ENCODE measurements at regions not wholly inside any gene's neighbourhood (a gene's known extent, or its start where the extent isn't known, plus 50 kb on each side); places are given as distances from the start of the nearest gene placed in this dataset.

GRCh38 chr11:80031014-80031600, 590.3 kb upstream of the TENM4 start:
- intact Hi-C loops (cut with DNase I), result no loop called here
- Histone ChIP-seq H3K4me1 (ENCODE audit: control insufficient read depth in 2 of 3, insufficient read depth in 2 of 3, low read depth in 1 of 3, low read length in 3 of 3) (peaks cover 0 to 4% (median 0%) of the 10 kb centered on the region in 3 donors), H3K9me3 (ENCODE audit: control insufficient read depth in 2 of 3, insufficient read depth in 1 of 3, low read length in 3 of 3) (no peaks in the 10 kb centered on the region), H3K27ac (ENCODE audit: low read depth in 2 of 2, low read length in 2 of 2) (peak overlapping the region; percentile 44 to 51), H3K4me3 (ENCODE audit: low read length in 3 of 3) (peak overlapping the region in 2 of 3 donors; percentile 39 to 44), H3K9ac (ENCODE audit: low read length in 3 of 3) (no peak overlapping the region), H3K36me3 (ENCODE audit: control insufficient read depth in 2 of 3, insufficient read depth in 3 of 3, low read length in 3 of 3) (no peaks in the 10 kb centered on the region), H3K27me3 (ENCODE audit: control insufficient read depth, insufficient read depth, low read length) (no peaks in the 10 kb centered on the region)
- no peak for TF ChIP-seq CTCF (IDR thresholded peaks at IDR 0.05; ENCODE audit: borderline replicate concordance, extremely low read depth, insufficient read depth)
- peak; percentile 84 for FAIRE-seq
- peak in 2 of 5 donors; percentile 22 to 45 for DNase-seq

- no peak for TF ChIP-seq CTCF (IDR thresholded peaks at IDR 0.05; ENCODE audit: borderline replicate concordance, extremely low read depth, insufficient read depth)
- DNase-seq (no peak), FAIRE-seq (no peak)
- peaks cover 0 to 3% (median 0%) of the 10 kb centered on the region in 3 donors for H3K9me3 ChIP-seq (ENCODE audit: control insufficient read depth in 2 of 3, insufficient read depth in 1 of 3, low read length in 3 of 3)
- no peaks in the 10 kb centered on the region for H3K27me3 ChIP-seq (ENCODE audit: control insufficient read depth, insufficient read depth, low read length)
- no peaks in the 10 kb centered on the region for H3K36me3 ChIP-seq (ENCODE audit: control insufficient read depth in 2 of 3, insufficient read depth in 3 of 3, low read length in 3 of 3)
- intact Hi-C loops (cut with DNase I), result no loop called here
- peaks cover 0 to 4% (median 0%) of the 10 kb centered on the region in 3 donors for H3K4me1 ChIP-seq (ENCODE audit: control insufficient read depth in 2 of 3, insufficient read depth in 2 of 3, low read depth in 1 of 3, low read length in 3 of 3)
- no peak overlapping the region for H3K9ac ChIP-seq (ENCODE audit: low read length in 3 of 3)
- no peak overlapping the region for H3K4me3 ChIP-seq (ENCODE audit: low read length in 3 of 3)
- H3K27ac ChIP-seq (ENCODE audit: low read depth in 2 of 2, low read length in 2 of 2), result no peak overlapping the region
Measured at GRCh38 chr11:80028998-80029397, 588.2 kb upstream of the TENM4 start.

- peaks cover 0 to 3% (median 0%) of the 10 kb centered on the region in 3 donors for H3K9me3 ChIP-seq (ENCODE audit: control insufficient read depth in 2 of 3, insufficient read depth in 1 of 3, low read length in 3 of 3)
- no peak for FAIRE-seq
- TF ChIP-seq CTCF (IDR thresholded peaks at IDR 0.05; ENCODE audit: borderline replicate concordance, extremely low read depth, insufficient read depth), result no peak
Measured at GRCh38 chr11:80024119-80024518, 583.3 kb upstream of the TENM4 start.

GRCh38 chr11:80023386-80023785, 582.6 kb upstream of the TENM4 start:
- peaks cover 0 to 3% (median 0%) of the 10 kb centered on the region in 3 donors for H3K9me3 ChIP-seq (ENCODE audit: control insufficient read depth in 2 of 3, insufficient read depth in 1 of 3, low read length in 3 of 3)
- H3K4me3 ChIP-seq (ENCODE audit: low read length in 3 of 3), result no peak overlapping the region
- H3K27me3 ChIP-seq (ENCODE audit: control insufficient read depth, insufficient read depth, low read length), result no peaks in the 10 kb centered on the region
- FAIRE-seq (no peak), DNase-seq (no peak)
- H3K9ac ChIP-seq (ENCODE audit: low read length in 3 of 3), result no peak overlapping the region
- H3K36me3 ChIP-seq (ENCODE audit: control insufficient read depth in 2 of 3, insufficient read depth in 3 of 3, low read length in 3 of 3), result no peaks in the 10 kb centered on the region
- no peak for TF ChIP-seq CTCF (IDR thresholded peaks at IDR 0.05; ENCODE audit: borderline replicate concordance, extremely low read depth, insufficient read depth)
- no peak overlapping the region for H3K27ac ChIP-seq (ENCODE audit: low read depth in 2 of 2, low read length in 2 of 2)
- intact Hi-C loops (cut with DNase I), result no loop called here
- no peaks in the 10 kb centered on the region for H3K4me1 ChIP-seq (ENCODE audit: control insufficient read depth in 2 of 3, insufficient read depth in 2 of 3, low read depth in 1 of 3, low read length in 3 of 3)

More at GRCh38 chr11:80024119-80024518, 583.3 kb upstream of the TENM4 start:
- Histone ChIP-seq H3K27ac (ENCODE audit: low read depth in 2 of 2, low read length in 2 of 2) (no peak overlapping the region), H3K4me1 (ENCODE audit: control insufficient read depth in 2 of 3, insufficient read depth in 2 of 3, low read depth in 1 of 3, low read length in 3 of 3) (no peaks in the 10 kb centered on the region), H3K4me3 (ENCODE audit: low read length in 3 of 3) (no peak overlapping the region), H3K9ac (ENCODE audit: low read length in 3 of 3) (no peak overlapping the region), H3K27me3 (ENCODE audit: control insufficient read depth, insufficient read depth, low read length) (no peaks in the 10 kb centered on the region), H3K36me3 (ENCODE audit: control insufficient read depth in 2 of 3, insufficient read depth in 3 of 3, low read length in 3 of 3) (no peaks in the 10 kb centered on the region)
- intact Hi-C loops (cut with DNase I), result no loop called here
- no peak for DNase-seq
